GM12878 (cell line): ENCODE measurements at regions not wholly inside any gene's neighbourhood (a gene's known extent, or its start where the extent isn't known, plus 50 kb on each side); places are given as distances from the start of the nearest gene placed in this dataset.

ENCODE experiments used
- ATAC-seq: fragments of 200-7000 bp; cut with Tn5 transposase; 3 replicates; pipeline ENCODE4 v1.9.1; 2020; ENCODE audit warnings: mild to moderate bottlenecking, moderate library complexity
- BruUV-seq: library from RNA; stranded (reverse); fragments of 400-500 nt; replicated peaks from 2 replicates; lab custom pipeline; 2021; lab: Mats Ljungman, UMichigan
- CTCF ChIA-PET: fragments of 300-600 bp; sonication (Branson Sonifier 250); formaldehyde crosslinking; extraction: SDS; loops from one replicate; lab custom pipeline; 2021; ENCODE audit warnings: inconsistent platforms; lab: Yijun Ruan, JAX
- POLR2A ChIA-PET: fragments of 350-600 bp; formaldehyde crosslinking; extraction: SDS; loops from one replicate; lab custom pipeline; 2021; ENCODE audit warnings: inconsistent platforms; lab: Charles Lee
- RAD21 ChIA-PET: fragments of 300-600 bp; sonication (Branson Sonifier 250); formaldehyde crosslinking; loops from one replicate; lab custom pipeline; 2023; ENCODE audit warnings: antibody characterized with exemption; ENCODE audit not compliant: unreplicated experiment; lab: Charles Lee
- SMC1A ChIA-PET: fragments of 300-600 bp; sonication (Branson Sonifier 250); formaldehyde crosslinking; loops from one replicate; lab custom pipeline; 2023; ENCODE audit not compliant: unreplicated experiment, uncharacterized antibody; lab: Charles Lee
- DNase-seq: peaks from one replicate; pipeline ENCODE4 v3.0.0-alpha.2; 2011; ENCODE audit warnings: low read depth, low spot score
- FAIRE-seq: peaks from 3 replicates; lab custom pipeline; 2011; peaks lifted over from hg19 to GRCh38; lab: Jason Lieb, UNC
- H2AFZ ChIP-seq: 2 replicates; pipeline ENCODE4 v1.6.0; 2011; ENCODE audit warnings: low read depth, low read length, control low read depth; ENCODE audit not compliant: control insufficient read depth
- H3K27ac ChIP-seq: 2 replicates; pipeline ENCODE4 v1.5.1; 2011; ENCODE audit warnings: control low read depth; ENCODE audit not compliant: control insufficient read depth, insufficient read depth
- H3K27me3 ChIP-seq, 2 experiments: replicated peaks in 1 of 2; 2 replicates each; pipeline versions ENCODE4 v1.6.0 to v1.6.1; 2011; ENCODE audit warnings: low read length in 1 of 2; ENCODE audit not compliant: control insufficient read depth in 2 of 2, insufficient read depth in 2 of 2
- H3K36me3 ChIP-seq, 2 experiments: 2 replicates each; pipeline ENCODE4 v1.5.1; 2011; ENCODE audit warnings: low read length in 1 of 2; ENCODE audit not compliant: control insufficient read depth in 2 of 2, insufficient read depth in 2 of 2
- H3K4me1 ChIP-seq: 2 replicates; pipeline ENCODE4 v1.6.1; 2011; ENCODE audit warnings: mild to moderate bottlenecking, low read length, moderate library complexity, mixed read lengths; ENCODE audit not compliant: control insufficient read depth, insufficient read depth
- H3K4me2 ChIP-seq: 2 replicates; pipeline ENCODE4 v1.6.0; 2011; ENCODE audit warnings: control low read depth; ENCODE audit not compliant: control insufficient read depth, insufficient read depth
- H3K4me3 ChIP-seq: fragments of 200-600 bp; sonication (generic); 2 replicates; pipeline ENCODE4 v1.5.1; 2016
- H3K79me2 ChIP-seq: 2 replicates; pipeline ENCODE4 v1.6.0; 2011; ENCODE audit warnings: low read length; ENCODE audit not compliant: control insufficient read depth, insufficient read depth
- H3K9ac ChIP-seq: 2 replicates; pipeline ENCODE4 v1.8.0; 2011; ENCODE audit warnings: low read length, control low read depth, mixed read lengths; ENCODE audit not compliant: control insufficient read depth, insufficient read depth
- H3K9me3 ChIP-seq: replicated peaks from 3 replicates; pipeline ENCODE4 v1.5.1; 2011; ENCODE audit warnings: mild to moderate bottlenecking, low read length; ENCODE audit not compliant: control insufficient read depth, insufficient read depth
- H4K20me1 ChIP-seq: 2 replicates; pipeline ENCODE4 v1.6.0; 2011; ENCODE audit not compliant: control insufficient read depth, insufficient read depth
- LARP7 ChIP-seq: fragments of 450-650 bp; IDR thresholded peaks from 2 replicates; pipeline ENCODE4 v1.6.1; 2017; ENCODE audit warnings: mild to moderate bottlenecking
- NFYA ChIP-seq: IDR thresholded peaks from 2 replicates; pipeline ENCODE4 v1.6.1; 2011; ENCODE audit warnings: low read depth, mild to moderate bottlenecking, low read length, improper control_type of control experiment, borderline replicate concordance
- NR2C1 ChIP-seq: fragments of 450-650 bp; IDR thresholded peaks from 2 replicates; pipeline ENCODE4 v1.6.1; 2017; ENCODE audit warnings: antibody characterized with exemption, mild to moderate bottlenecking, moderate library complexity
- POLR2AphosphoS2 ChIP-seq: IDR thresholded peaks from 2 replicates; pipeline ENCODE4 v1.6.1; 2011; ENCODE audit warnings: low read depth, mild to moderate bottlenecking, low read length, improper control_type of control experiment, moderate library complexity
- WGBS: methylation state at CpG from one replicate; pipeline ENCODE4 v1.1.6; 2016; ENCODE audit warnings: low lambda C conversion rate; ENCODE audit not compliant: insufficient replicate concordance, insufficient coverage; ENCODE audit errors: missing lambda C conversion rate; 5-methylcytosine and 5-hydroxymethylcytosine counted together
- in situ Hi-C: fragments of 300-500 bp; cut with MboI; formaldehyde crosslinking; loops from 9 replicates; pipeline ENCODE4 v1.14.3; 2018; ENCODE audit warnings: mixed read lengths
- intact Hi-C: fragments of 100-400 bp; cut with micrococcal nuclease; formaldehyde crosslinking; loops from one replicate; pipeline ENCODE4 v1.14.2; 2022; ENCODE audit not compliant: unreplicated experiment
- TF ChIP-seq, protein P1 (sequence below): IDR thresholded peaks from 2 replicates; pipeline ENCODE4 v1.6.1; 2012; ENCODE audit warnings: low read depth, low read length, improper control_type of control experiment
- TF ChIP-seq, protein P2 (sequence below): fragments of 450-650 bp; IDR thresholded peaks from 2 replicates; pipeline ENCODE4 v1.6.1; 2017; ENCODE audit warnings: mild to moderate bottlenecking, moderate library complexity
- TF ChIP-seq, protein P3 (sequence below): fragments of 450-650 bp; IDR thresholded peaks from 2 replicates; pipeline ENCODE4 v1.6.1; 2017; ENCODE audit warnings: mild to moderate bottlenecking, low read depth, inconsistent platforms; ENCODE audit not compliant: poor library complexity, severe bottlenecking
- TF ChIP-seq, protein P4 (sequence below): fragments of 150-350 bp; IDR thresholded peaks from 2 replicates; pipeline ENCODE4 v1.6.1; 2016; ENCODE audit warnings: low read depth, low read length
- TF ChIP-seq, protein P5 (sequence below): IDR thresholded peaks from 2 replicates; pipeline ENCODE4 v1.6.1; 2011; ENCODE audit warnings: low read depth, low read length, improper control_type of control experiment, borderline replicate concordance

DNA sequence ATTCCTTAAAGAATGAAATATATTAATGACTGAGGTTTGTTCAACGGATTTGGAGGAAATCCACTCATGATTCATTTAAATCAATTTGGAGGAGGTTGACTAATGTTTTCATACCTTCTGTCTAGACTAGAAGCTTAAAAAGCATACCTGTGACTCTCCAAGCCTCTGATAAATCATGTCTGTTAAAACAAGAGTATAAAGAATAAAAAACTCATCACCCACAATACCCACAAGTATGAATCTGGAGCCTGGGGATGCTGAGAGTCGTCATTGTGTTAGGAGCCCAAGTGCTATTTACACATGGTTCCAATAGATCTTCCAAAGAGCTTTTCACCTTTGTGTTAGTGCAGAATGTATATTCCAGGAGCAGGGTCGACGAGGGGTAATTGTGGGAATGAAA is 86.8 kb upstream of the ADAMTS20 start (continued):
- TF ChIP-seq, protein P1, sequence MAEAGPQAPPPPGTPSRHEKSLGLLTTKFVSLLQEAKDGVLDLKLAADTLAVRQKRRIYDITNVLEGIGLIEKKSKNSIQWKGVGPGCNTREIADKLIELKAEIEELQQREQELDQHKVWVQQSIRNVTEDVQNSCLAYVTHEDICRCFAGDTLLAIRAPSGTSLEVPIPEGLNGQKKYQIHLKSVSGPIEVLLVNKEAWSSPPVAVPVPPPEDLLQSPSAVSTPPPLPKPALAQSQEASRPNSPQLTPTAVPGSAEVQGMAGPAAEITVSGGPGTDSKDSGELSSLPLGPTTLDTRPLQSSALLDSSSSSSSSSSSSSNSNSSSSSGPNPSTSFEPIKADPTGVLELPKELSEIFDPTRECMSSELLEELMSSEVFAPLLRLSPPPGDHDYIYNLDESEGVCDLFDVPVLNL, result no peak
- TF ChIP-seq, protein P2, sequence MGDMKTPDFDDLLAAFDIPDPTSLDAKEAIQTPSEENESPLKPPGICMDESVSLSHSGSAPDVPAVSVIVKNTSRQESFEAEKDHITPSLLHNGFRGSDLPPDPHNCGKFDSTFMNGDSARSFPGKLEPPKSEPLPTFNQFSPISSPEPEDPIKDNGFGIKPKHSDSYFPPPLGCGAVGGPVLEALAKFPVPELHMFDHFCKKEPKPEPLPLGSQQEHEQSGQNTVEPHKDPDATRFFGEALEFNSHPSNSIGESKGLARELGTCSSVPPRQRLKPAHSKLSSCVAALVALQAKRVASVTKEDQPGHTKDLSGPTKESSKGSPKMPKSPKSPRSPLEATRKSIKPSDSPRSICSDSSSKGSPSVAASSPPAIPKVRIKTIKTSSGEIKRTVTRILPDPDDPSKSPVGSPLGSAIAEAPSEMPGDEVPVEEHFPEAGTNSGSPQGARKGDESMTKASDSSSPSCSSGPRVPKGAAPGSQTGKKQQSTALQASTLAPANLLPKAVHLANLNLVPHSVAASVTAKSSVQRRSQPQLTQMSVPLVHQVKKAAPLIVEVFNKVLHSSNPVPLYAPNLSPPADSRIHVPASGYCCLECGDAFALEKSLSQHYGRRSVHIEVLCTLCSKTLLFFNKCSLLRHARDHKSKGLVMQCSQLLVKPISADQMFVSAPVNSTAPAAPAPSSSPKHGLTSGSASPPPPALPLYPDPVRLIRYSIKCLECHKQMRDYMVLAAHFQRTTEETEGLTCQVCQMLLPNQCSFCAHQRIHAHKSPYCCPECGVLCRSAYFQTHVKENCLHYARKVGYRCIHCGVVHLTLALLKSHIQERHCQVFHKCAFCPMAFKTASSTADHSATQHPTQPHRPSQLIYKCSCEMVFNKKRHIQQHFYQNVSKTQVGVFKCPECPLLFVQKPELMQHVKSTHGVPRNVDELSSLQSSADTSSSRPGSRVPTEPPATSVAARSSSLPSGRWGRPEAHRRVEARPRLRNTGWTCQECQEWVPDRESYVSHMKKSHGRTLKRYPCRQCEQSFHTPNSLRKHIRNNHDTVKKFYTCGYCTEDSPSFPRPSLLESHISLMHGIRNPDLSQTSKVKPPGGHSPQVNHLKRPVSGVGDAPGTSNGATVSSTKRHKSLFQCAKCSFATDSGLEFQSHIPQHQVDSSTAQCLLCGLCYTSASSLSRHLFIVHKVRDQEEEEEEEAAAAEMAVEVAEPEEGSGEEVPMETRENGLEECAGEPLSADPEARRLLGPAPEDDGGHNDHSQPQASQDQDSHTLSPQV, result no peak
- TF ChIP-seq NR2C1, result no peak

DNA sequence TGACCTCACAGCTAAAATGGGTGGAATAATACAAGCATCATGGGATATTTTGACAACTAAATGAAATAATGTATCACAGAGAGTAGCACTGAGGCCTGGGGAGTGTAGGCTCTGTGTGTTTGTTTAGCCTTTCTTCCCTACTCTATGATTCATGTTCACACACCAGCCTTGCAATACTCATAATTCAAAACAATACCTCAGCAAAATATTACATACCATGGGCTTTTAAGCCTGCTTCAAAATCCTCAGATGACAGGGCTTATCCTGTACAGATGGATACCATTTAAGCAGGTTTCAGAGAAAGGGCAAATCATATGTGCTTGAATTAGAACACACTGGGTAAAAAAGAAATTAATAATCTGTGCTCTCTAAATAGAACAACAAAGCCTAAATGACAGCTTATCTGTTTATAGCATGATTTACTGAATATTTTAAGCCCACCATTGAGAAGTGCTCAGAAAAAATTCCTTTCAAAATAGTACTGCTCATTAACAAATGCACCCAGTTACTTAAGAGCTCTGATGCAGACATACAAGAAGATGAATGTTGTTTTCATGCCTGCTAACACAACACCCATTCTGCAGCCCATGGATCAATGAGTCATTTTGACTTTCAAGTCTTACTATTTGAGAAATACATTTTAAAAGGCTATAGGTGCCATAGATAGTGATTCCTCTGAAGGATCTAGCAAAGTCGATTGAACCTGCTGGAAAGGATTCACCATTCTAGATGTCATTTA is 84.9 kb upstream of the ADAMTS20 start:
- RAD21 ChIA-PET, result no interaction called here
- CTCF ChIA-PET, result no interaction called here
- TF ChIP-seq, protein P3, sequence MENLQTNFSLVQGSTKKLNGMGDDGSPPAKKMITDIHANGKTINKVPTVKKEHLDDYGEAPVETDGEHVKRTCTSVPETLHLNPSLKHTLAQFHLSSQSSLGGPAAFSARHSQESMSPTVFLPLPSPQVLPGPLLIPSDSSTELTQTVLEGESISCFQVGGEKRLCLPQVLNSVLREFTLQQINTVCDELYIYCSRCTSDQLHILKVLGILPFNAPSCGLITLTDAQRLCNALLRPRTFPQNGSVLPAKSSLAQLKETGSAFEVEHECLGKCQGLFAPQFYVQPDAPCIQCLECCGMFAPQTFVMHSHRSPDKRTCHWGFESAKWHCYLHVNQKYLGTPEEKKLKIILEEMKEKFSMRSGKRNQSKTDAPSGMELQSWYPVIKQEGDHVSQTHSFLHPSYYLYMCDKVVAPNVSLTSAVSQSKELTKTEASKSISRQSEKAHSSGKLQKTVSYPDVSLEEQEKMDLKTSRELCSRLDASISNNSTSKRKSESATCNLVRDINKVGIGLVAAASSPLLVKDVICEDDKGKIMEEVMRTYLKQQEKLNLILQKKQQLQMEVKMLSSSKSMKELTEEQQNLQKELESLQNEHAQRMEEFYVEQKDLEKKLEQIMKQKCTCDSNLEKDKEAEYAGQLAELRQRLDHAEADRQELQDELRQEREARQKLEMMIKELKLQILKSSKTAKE, result no peak
- TF ChIP-seq, protein P4, sequence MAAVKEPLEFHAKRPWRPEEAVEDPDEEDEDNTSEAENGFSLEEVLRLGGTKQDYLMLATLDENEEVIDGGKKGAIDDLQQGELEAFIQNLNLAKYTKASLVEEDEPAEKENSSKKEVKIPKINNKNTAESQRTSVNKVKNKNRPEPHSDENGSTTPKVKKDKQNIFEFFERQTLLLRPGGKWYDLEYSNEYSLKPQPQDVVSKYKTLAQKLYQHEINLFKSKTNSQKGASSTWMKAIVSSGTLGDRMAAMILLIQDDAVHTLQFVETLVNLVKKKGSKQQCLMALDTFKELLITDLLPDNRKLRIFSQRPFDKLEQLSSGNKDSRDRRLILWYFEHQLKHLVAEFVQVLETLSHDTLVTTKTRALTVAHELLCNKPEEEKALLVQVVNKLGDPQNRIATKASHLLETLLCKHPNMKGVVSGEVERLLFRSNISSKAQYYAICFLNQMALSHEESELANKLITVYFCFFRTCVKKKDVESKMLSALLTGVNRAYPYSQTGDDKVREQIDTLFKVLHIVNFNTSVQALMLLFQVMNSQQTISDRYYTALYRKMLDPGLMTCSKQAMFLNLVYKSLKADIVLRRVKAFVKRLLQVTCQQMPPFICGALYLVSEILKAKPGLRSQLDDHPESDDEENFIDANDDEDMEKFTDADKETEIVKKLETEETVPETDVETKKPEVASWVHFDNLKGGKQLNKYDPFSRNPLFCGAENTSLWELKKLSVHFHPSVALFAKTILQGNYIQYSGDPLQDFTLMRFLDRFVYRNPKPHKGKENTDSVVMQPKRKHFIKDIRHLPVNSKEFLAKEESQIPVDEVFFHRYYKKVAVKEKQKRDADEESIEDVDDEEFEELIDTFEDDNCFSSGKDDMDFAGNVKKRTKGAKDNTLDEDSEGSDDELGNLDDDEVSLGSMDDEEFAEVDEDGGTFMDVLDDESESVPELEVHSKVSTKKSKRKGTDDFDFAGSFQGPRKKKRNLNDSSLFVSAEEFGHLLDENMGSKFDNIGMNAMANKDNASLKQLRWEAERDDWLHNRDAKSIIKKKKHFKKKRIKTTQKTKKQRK, result no peak
- no peak for TF ChIP-seq POLR2AphosphoS2
- TF ChIP-seq LARP7, result no peak
- TF ChIP-seq, protein P5, sequence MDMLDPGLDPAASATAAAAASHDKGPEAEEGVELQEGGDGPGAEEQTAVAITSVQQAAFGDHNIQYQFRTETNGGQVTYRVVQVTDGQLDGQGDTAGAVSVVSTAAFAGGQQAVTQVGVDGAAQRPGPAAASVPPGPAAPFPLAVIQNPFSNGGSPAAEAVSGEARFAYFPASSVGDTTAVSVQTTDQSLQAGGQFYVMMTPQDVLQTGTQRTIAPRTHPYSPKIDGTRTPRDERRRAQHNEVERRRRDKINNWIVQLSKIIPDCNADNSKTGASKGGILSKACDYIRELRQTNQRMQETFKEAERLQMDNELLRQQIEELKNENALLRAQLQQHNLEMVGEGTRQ, result no peak
- no peak for TF ChIP-seq NFYA

More for the DNA sequence above, 84.9 kb upstream of the ADAMTS20 start:
- WGBS, result 0% methylated on average over 1 of the region's 1 CpG
- intact Hi-C loops (no loop called here), in situ Hi-C loops (no loop called here)
- SMC1A ChIA-PET, result no interaction called here
- POLR2A ChIA-PET, result no interaction called here
- FAIRE-seq (no peak), DNase-seq (no peak), ATAC-seq (no peak)
- Histone ChIP-seq H3K27me3 (no peaks in the 10 kb centered on the region), H3K36me3 (no peaks in the 10 kb centered on the region), H3K4me1 (no peaks in the 10 kb centered on the region), H4K20me1 (no peaks in the 10 kb centered on the region), H3K27ac (no peak overlapping the region), H3K79me2 (no peaks in the 10 kb centered on the region), H2AFZ (no peak overlapping the region), H3K4me3 (no peak overlapping the region), H3K9ac (no peak overlapping the region), H3K4me2 (no peak overlapping the region), H3K9me3 (no peaks in the 10 kb centered on the region)
- BruUV-seq, result no TSS peak
